ENCODE measurements at regions not wholly inside any gene's neighbourhood (a gene's known extent, or its start where the extent isn't known, plus 50 kb on each side); places are given as distances from the start of the nearest gene placed in this dataset.

DNA sequence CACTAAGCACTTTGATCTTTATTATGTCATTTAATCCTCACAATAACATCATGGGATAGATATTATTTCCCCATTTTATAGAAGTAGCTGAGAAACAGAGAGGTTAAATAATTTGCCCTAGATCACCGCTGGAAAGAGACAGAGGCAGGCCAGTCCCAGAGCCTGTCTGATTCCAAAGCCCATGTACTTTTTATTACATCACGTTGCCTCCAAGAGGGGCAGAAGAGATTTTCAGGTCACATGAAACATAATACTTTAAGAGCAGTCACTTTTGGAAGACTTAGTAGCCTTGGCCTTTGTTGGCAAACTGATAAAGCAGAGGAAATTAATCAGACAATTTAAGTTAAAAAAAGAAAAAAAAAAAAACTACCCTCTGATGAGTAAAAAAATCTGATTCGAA is 200.2 kb upstream of the ARHGAP20 start:
- Mint-ChIP-seq H3K4me1 (ENCODE audit: low read depth) (peaks cover 18% of the 10 kb centered on the region), H3K36me3 (ENCODE audit: low read depth) (no peaks in the 10 kb centered on the region), H3K27ac (no peak overlapping the region), H3K4me3 (no peak overlapping the region), H3K9me3 (no peaks in the 10 kb centered on the region), H3K27me3 (peaks cover 16% of the 10 kb centered on the region)
- intact Hi-C loops (cut with micrococcal nuclease) = no loop called here

- no peaks in the 10 kb centered on the region for H3K36me3 Mint-ChIP-seq (ENCODE audit: low read depth)
- H3K4me3 Mint-ChIP-seq = no peak overlapping the region
- intact Hi-C loops (cut with micrococcal nuclease) = no loop called here
- H3K9me3 Mint-ChIP-seq = no peaks in the 10 kb centered on the region
- peaks cover 20% of the 10 kb centered on the region for H3K27me3 Mint-ChIP-seq
- H3K27ac Mint-ChIP-seq = no peak overlapping the region
- H3K4me1 Mint-ChIP-seq (ENCODE audit: low read depth) = peaks cover 23% of the 10 kb centered on the region
Measured at GRCh38 chr11:110910384-110910783, 198.1 kb upstream of the ARHGAP20 start.

GRCh38 chr11:110909336-110909735 is 197.1 kb upstream of the ARHGAP20 start:
- Mint-ChIP-seq H3K4me1 (ENCODE audit: low read depth) (peaks cover 23% of the 10 kb centered on the region), H3K4me3 (no peak overlapping the region), H3K36me3 (ENCODE audit: low read depth) (no peaks in the 10 kb centered on the region), H3K27me3 (peaks cover 20% of the 10 kb centered on the region), H3K27ac (no peak overlapping the region), H3K9me3 (no peaks in the 10 kb centered on the region)
- intact Hi-C loops (cut with micrococcal nuclease) = no loop called here

DNA sequence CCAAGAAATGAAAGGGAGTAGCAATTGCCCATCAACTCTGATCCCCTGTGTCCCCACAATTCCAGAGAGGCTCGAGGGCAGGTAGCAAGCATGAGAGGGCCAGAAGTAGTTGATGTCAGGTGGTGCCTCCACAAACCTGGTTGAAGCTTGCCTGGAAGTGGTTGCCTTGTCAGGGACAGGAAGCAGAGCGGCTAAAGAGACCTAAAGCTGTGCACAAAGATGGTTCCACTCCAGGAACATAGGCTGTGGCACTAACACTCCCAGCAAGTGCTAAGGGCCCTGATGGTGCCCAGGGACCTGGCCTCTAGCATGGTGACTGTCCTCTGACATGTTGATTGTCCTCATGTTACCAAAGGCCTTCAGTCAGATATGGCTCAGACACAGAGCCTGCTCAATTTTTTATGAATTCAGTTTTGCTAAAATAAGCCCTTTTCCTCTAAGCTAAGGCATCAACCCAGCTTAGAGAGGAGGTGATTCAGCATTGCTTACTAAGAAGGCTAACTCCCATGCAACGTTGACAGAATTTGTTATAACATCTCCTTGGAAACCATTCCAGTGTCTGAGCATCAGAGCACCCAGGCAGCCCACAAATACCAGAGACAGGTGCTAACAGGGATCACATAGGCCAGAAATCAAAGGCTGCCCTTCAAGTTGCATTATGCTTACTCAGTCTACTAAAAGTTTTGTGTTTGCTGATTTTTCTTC is 196.3 kb upstream of the ARHGAP20 start:
- no peak overlapping the region for H3K27ac Mint-ChIP-seq
- peaks cover 20% of the 10 kb centered on the region for H3K27me3 Mint-ChIP-seq
- intact Hi-C loops (cut with micrococcal nuclease) = no loop called here
- no peak overlapping the region for H3K4me3 Mint-ChIP-seq
- H3K9me3 Mint-ChIP-seq = no peaks in the 10 kb centered on the region
- no peaks in the 10 kb centered on the region for H3K36me3 Mint-ChIP-seq (ENCODE audit: low read depth)
- peaks cover 23% of the 10 kb centered on the region for H3K4me1 Mint-ChIP-seq (ENCODE audit: low read depth)

GRCh38 chr11:110907629-110908028 is 195.4 kb upstream of the ARHGAP20 start:
- intact Hi-C loops (cut with micrococcal nuclease) = no loop called here
- H3K27me3 Mint-ChIP-seq = peaks cover 22% of the 10 kb centered on the region
- H3K9me3 Mint-ChIP-seq = no peaks in the 10 kb centered on the region

DNA sequence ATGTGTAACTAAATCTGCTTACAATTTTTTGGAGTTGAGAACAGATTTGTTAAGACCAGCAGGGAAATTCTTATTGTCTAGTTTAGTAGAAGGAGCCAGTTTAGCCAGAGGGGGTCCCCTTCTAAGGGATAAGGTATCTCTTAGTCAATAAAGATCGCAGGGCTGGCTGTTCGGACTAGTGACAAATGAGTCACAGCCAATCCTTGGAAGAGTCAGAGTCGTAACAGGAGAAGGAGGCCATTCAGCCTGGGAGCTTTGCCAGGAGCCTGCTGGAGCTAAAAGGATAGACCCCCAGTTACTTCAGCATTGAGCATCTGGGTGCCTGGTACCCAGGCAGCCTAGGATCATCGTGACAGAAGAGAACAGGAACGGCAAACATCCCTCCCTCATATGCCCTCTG is 191.6 kb upstream of the ARHGAP20 start:
- Mint-ChIP-seq H3K36me3 (ENCODE audit: low read depth) (no peaks in the 10 kb centered on the region), H3K27me3 (peaks cover 9% of the 10 kb centered on the region), H3K27ac (no peak overlapping the region), H3K4me1 (ENCODE audit: low read depth) (peaks cover 18% of the 10 kb centered on the region), H3K9me3 (no peaks in the 10 kb centered on the region), H3K4me3 (no peak overlapping the region)
- intact Hi-C loops (cut with micrococcal nuclease) = no loop called here

More at GRCh38 chr11:110907629-110908028, 195.4 kb upstream of the ARHGAP20 start:
- Mint-ChIP-seq H3K4me3 (no peak overlapping the region), H3K27ac (peak overlapping the region; percentile 34), H3K36me3 (ENCODE audit: low read depth) (no peaks in the 10 kb centered on the region), H3K4me1 (ENCODE audit: low read depth) (peaks cover 23% of the 10 kb centered on the region)

- H3K4me1 Mint-ChIP-seq (ENCODE audit: low read depth) = peaks cover 14% of the 10 kb centered on the region
- peaks cover 9% of the 10 kb centered on the region for H3K27me3 Mint-ChIP-seq
- no peak overlapping the region for H3K27ac Mint-ChIP-seq
- H3K9me3 Mint-ChIP-seq = no peaks in the 10 kb centered on the region
- no peak overlapping the region for H3K4me3 Mint-ChIP-seq
- intact Hi-C loops (cut with micrococcal nuclease) = no loop called here
- no peaks in the 10 kb centered on the region for H3K36me3 Mint-ChIP-seq (ENCODE audit: low read depth)
Measured at GRCh38 chr11:110903378-110903777, 191.1 kb upstream of the ARHGAP20 start.

GRCh38 chr11:110901441-110901840 is 189.2 kb upstream of the ARHGAP20 start:
- intact Hi-C loops (cut with micrococcal nuclease) = no loop called here
- Mint-ChIP-seq H3K9me3 (no peaks in the 10 kb centered on the region), H3K4me3 (no peak overlapping the region), H3K27me3 (peaks cover 11% of the 10 kb centered on the region), H3K27ac (no peak overlapping the region), H3K4me1 (ENCODE audit: low read depth) (no peaks in the 10 kb centered on the region), H3K36me3 (ENCODE audit: low read depth) (no peaks in the 10 kb centered on the region)

DNA sequence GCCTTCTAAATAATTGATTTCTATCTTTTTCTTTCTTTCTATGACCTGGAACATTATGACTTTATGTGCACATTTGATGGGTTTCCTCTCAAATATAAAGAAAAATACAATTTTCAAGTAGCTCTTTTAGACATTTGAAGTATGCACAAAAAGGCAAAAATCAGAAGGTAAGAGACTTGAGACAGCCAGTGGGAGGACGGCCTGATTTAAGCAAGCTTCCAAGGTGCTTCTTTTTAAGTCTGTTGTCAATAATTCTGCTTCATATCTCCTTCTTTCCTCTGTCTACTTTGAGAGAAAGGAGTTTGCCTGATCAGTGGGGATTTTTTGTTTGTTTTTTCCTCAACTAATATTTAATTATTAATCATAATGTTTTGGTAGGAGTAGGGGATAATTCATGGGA is 188.2 kb upstream of the ARHGAP20 start:
- Mint-ChIP-seq H3K27me3 (peaks cover 7% of the 10 kb centered on the region), H3K27ac (no peak overlapping the region), H3K36me3 (ENCODE audit: low read depth) (no peaks in the 10 kb centered on the region), H3K4me3 (no peak overlapping the region), H3K4me1 (ENCODE audit: low read depth) (no peaks in the 10 kb centered on the region), H3K9me3 (no peaks in the 10 kb centered on the region)
- intact Hi-C loops (cut with micrococcal nuclease) = no loop called here

DNA sequence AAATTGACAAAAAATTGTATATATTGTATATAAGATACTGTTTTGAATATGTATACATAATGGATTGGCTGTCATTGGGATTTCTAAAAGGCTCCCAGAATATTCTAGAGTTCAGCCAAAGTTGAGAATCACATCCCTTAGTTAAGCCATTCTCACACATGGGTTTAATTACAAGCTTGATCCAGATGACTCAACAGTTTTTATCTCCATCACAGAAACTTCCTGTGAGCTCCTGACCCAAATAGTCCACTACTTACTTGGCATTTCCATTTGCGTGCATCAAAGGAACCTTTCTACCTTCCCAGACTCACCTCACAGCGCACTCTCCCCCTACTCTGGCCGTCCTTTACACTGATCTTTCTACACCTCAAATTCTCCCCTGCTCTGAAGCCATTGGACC is 184.8 kb upstream of the ARHGAP20 start:
- intact Hi-C loops (cut with micrococcal nuclease) = no loop called here
- no peak overlapping the region for H3K27ac Mint-ChIP-seq

GRCh38 chr11:110896358-110896757 is 184.1 kb upstream of the ARHGAP20 start:
- Mint-ChIP-seq H3K4me1 (ENCODE audit: low read depth) (no peaks in the 10 kb centered on the region), H3K27me3 (peaks cover 6% of the 10 kb centered on the region), H3K9me3 (no peaks in the 10 kb centered on the region), H3K4me3 (no peak overlapping the region), H3K36me3 (ENCODE audit: low read depth) (no peaks in the 10 kb centered on the region), H3K27ac (no peak overlapping the region)
- intact Hi-C loops (cut with micrococcal nuclease) = no loop called here

More for the DNA sequence above, 184.8 kb upstream of the ARHGAP20 start:
- no peak overlapping the region for H3K4me3 Mint-ChIP-seq
- no peaks in the 10 kb centered on the region for H3K36me3 Mint-ChIP-seq (ENCODE audit: low read depth)
- peaks cover 6% of the 10 kb centered on the region for H3K27me3 Mint-ChIP-seq
- no peaks in the 10 kb centered on the region for H3K4me1 Mint-ChIP-seq (ENCODE audit: low read depth)
- no peaks in the 10 kb centered on the region for H3K9me3 Mint-ChIP-seq

- no peaks in the 10 kb centered on the region for H3K4me1 Mint-ChIP-seq (ENCODE audit: low read depth)
- H3K27ac Mint-ChIP-seq = no peak overlapping the region
- H3K4me3 Mint-ChIP-seq = no peak overlapping the region
- intact Hi-C loops (cut with micrococcal nuclease) = no loop called here
- H3K27me3 Mint-ChIP-seq = peaks cover 6% of the 10 kb centered on the region
- H3K36me3 Mint-ChIP-seq (ENCODE audit: low read depth) = no peaks in the 10 kb centered on the region
- no peaks in the 10 kb centered on the region for H3K9me3 Mint-ChIP-seq
Measured at GRCh38 chr11:110894224-110894623, 182.0 kb upstream of the ARHGAP20 start.

- H3K36me3 Mint-ChIP-seq (ENCODE audit: low read depth) = no peaks in the 10 kb centered on the region
- H3K27me3 Mint-ChIP-seq = peaks cover 6% of the 10 kb centered on the region
- H3K27ac Mint-ChIP-seq = no peak overlapping the region
- intact Hi-C loops (cut with micrococcal nuclease) = no loop called here
- H3K9me3 Mint-ChIP-seq = no peaks in the 10 kb centered on the region
- H3K4me3 Mint-ChIP-seq = no peak overlapping the region
- H3K4me1 Mint-ChIP-seq (ENCODE audit: low read depth) = no peaks in the 10 kb centered on the region
Measured at GRCh38 chr11:110892741-110893285, 180.6 kb upstream of the ARHGAP20 start.

DNA sequence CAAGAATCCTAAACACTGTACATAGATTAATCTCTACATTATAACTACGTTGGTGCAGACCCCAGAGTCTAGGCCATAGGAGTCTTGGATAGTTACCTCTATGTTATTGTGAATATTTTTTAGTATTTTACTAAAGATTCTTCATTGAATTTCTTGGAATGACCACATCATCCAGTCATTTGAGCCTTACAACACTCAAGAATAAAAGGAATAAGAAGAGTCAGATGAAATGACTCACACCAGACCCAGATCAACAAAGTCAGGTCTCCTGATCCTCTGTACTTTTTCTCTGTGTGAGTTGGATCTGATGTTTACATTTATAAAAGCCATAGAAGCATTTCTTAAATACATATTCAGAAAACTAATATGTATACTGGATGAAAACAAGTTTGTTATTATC is 179.2 kb upstream of the ARHGAP20 start:
- Mint-ChIP-seq H3K9me3 (no peaks in the 10 kb centered on the region), H3K27me3 (peaks cover 2% of the 10 kb centered on the region), H3K4me3 (no peak overlapping the region), H3K27ac (no peak overlapping the region), H3K36me3 (ENCODE audit: low read depth) (no peaks in the 10 kb centered on the region), H3K4me1 (ENCODE audit: low read depth) (no peaks in the 10 kb centered on the region)
- intact Hi-C loops (cut with micrococcal nuclease) = no loop called here

- intact Hi-C loops (cut with micrococcal nuclease) = no loop called here
Measured at GRCh38 chr11:110890995-110891394, 178.8 kb upstream of the ARHGAP20 start.

More at GRCh38 chr11:110890995-110891394, 178.8 kb upstream of the ARHGAP20 start:
- no peak overlapping the region for H3K27ac Mint-ChIP-seq
- H3K36me3 Mint-ChIP-seq (ENCODE audit: low read depth) = no peaks in the 10 kb centered on the region
- peaks cover 2% of the 10 kb centered on the region for H3K27me3 Mint-ChIP-seq
- H3K4me3 Mint-ChIP-seq = no peak overlapping the region
- no peaks in the 10 kb centered on the region for H3K9me3 Mint-ChIP-seq
- no peaks in the 10 kb centered on the region for H3K4me1 Mint-ChIP-seq (ENCODE audit: low read depth)
